A549 (cell line): ENCODE measurements at regions not wholly inside any gene's neighbourhood (a gene's known extent, or its start where the extent isn't known, plus 50 kb on each side); places are given as distances from the start of the nearest gene placed in this dataset.
"Not testable (repeated sequence)": the region's sequence is repeated elsewhere in the genome, so short reads cannot be mapped to it uniquely, and the experiment has no call there.

Experiments used
- ATAC-seq, 2 experiments: fragments of 200-7000 bp in 1 of 2; fragments of >200 bp in 1 of 2; cut with Nextera tagmentation in 1 of 2; cut with Tn5 transposase in 1 of 2; 3 replicates each; pipeline versions ENCODE4 v1.8.0 to v1.9.1; 2018 to 2020; ENCODE audit warnings: mild to moderate bottlenecking in 1 of 2, moderate library complexity in 1 of 2
- CTCF ChIA-PET: fragments of 300-600 bp; sonication (Branson Sonifier 250); formaldehyde crosslinking; extraction: SDS; loops from one replicate; lab custom pipeline; 2021; ENCODE audit warnings: antibody characterized with exemption, inconsistent platforms; lab: Yijun Ruan, JAX
- POLR2A ChIA-PET: fragments of 350-600 bp; formaldehyde crosslinking; extraction: SDS; loops from one replicate; lab custom pipeline; 2021; ENCODE audit warnings: antibody characterized with exemption, inconsistent platforms; lab: Yijun Ruan, JAX
- DNase-seq, 2 experiments: peaks; one replicate each; pipeline versions ENCODE4 v3.0.0 to v3.0.0-alpha.2; 2011 to 2016; ENCODE audit warnings: low read depth in 1 of 2, low spot score in 1 of 2
- FAIRE-seq: peaks from 2 replicates; lab custom pipeline; 2011; peaks lifted over from hg19 to GRCh38; lab: Jason Lieb, UNC
- H3K27ac ChIP-seq, 2 experiments: fragments of >200 bp; sonication (Bioruptor Twin); formaldehyde crosslinking; 3 replicates each; pipeline ENCODE4 v1.5.1; 2016 to 2017
- H3K4me1 ChIP-seq: fragments of >200 bp; sonication (Bioruptor Twin); formaldehyde crosslinking; 3 replicates; pipeline ENCODE4 v1.6.1; 2016
- H3K4me2 ChIP-seq: fragments of >200 bp; sonication (Bioruptor Twin); formaldehyde crosslinking; 3 replicates; pipeline ENCODE4 v1.6.1; 2016
- H3K4me3 ChIP-seq: fragments of >200 bp; sonication (Bioruptor Twin); formaldehyde crosslinking; 3 replicates; pipeline ENCODE4 v1.5.1; 2016
- H3K9me3 ChIP-seq: fragments of >200 bp; sonication (Bioruptor Twin); formaldehyde crosslinking; 3 replicates; pipeline ENCODE4 v1.6.1; 2016
- ATOH8 ChIP-seq: fragments of 250-450 bp; sonication (Bioruptor Pico); IDR thresholded peaks from 2 replicates; pipeline ENCODE4 v1.5.0; 2020; ENCODE audit warnings: low read depth, mild to moderate bottlenecking, moderate library complexity
- BHLHE40 ChIP-seq: IDR thresholded peaks from 2 replicates; pipeline ENCODE4 v1.6.1; 2012; ENCODE audit warnings: low read depth, low read length, inconsistent platforms
- CBX2 ChIP-seq: fragments of 200-600 bp; sonication (generic); IDR thresholded peaks from 2 replicates; pipeline ENCODE4 v1.6.1; 2016; ENCODE audit warnings: low read depth, mild to moderate bottlenecking, borderline replicate concordance
- CBX8 ChIP-seq: fragments of 200-600 bp; sonication (generic); IDR thresholded peaks from 2 replicates; pipeline ENCODE4 v1.6.1; 2016
- CEBPB ChIP-seq, 2 experiments: fragments of >200 bp in 1 of 2; sonication (Bioruptor Twin) in 1 of 2; formaldehyde crosslinking in 1 of 2; IDR thresholded peaks; 2 replicates each; pipeline ENCODE4 v1.6.1; 2012 to 2016
- CHD4 ChIP-seq: fragments of 200-600 bp; sonication (generic); IDR thresholded peaks from 2 replicates; pipeline ENCODE4 v1.6.1; 2016; ENCODE audit warnings: antibody characterized with exemption, mild to moderate bottlenecking, borderline replicate concordance
- EHMT2 ChIP-seq: fragments of 200-600 bp; sonication (generic); IDR thresholded peaks from 2 replicates; pipeline ENCODE4 v1.6.1; 2016; ENCODE audit warnings: antibody characterized with exemption, low read depth, mild to moderate bottlenecking, moderate library complexity
- EP300 ChIP-seq, 2 experiments: fragments of >200 bp; sonication (Bioruptor Twin); formaldehyde crosslinking; IDR thresholded peaks; 2 replicates in 1 of 2; 3 replicates in 1 of 2; pipeline ENCODE4 v1.6.1; 2016 to 2017
- FOSB ChIP-seq: fragments of 250-450 bp; sonication (Bioruptor Pico); IDR thresholded peaks from 2 replicates; pipeline ENCODE4 v1.5.0; 2020; ENCODE audit warnings: mild to moderate bottlenecking, moderate library complexity
- FOXS1 ChIP-seq: fragments of 250-450 bp; sonication (Bioruptor Pico); IDR thresholded peaks from 2 replicates; pipeline ENCODE4 v1.5.0; 2020; ENCODE audit warnings: mild to moderate bottlenecking, moderate library complexity
- HES2 ChIP-seq: fragments of >200 bp; sonication (Bioruptor Twin); formaldehyde crosslinking; IDR thresholded peaks from 2 replicates; pipeline ENCODE4 v1.6.1; 2016
- HMGXB4 ChIP-seq: fragments of 250-450 bp; sonication (Bioruptor Pico); IDR thresholded peaks from 2 replicates; pipeline ENCODE4 v1.5.0; 2021; ENCODE audit warnings: mild to moderate bottlenecking, moderate library complexity, borderline replicate concordance
- HOXA7 ChIP-seq: fragments of 250-450 bp; sonication (Bioruptor Pico); IDR thresholded peaks from 2 replicates; pipeline ENCODE4 v1.5.0; 2020; ENCODE audit warnings: mild to moderate bottlenecking, moderate library complexity
- HOXB5 ChIP-seq: fragments of 250-450 bp; sonication (Bioruptor Pico); IDR thresholded peaks from 2 replicates; pipeline ENCODE4 v1.5.0; 2020; ENCODE audit warnings: mild to moderate bottlenecking, moderate library complexity
- JUN ChIP-seq, 2 experiments: fragments of >200 bp; sonication (Bioruptor Twin); formaldehyde crosslinking; IDR thresholded peaks; 2 replicates in 1 of 2; 3 replicates in 1 of 2; pipeline ENCODE4 v1.6.1; 2016 to 2017
- KDM1A ChIP-seq: fragments of 200-600 bp; sonication (generic); IDR thresholded peaks from 2 replicates; pipeline ENCODE4 v1.6.1; 2016; ENCODE audit warnings: low read depth, mild to moderate bottlenecking
- KDM5A ChIP-seq: fragments of 200-600 bp; sonication (generic); IDR thresholded peaks from 2 replicates; pipeline ENCODE4 v1.6.1; 2016; ENCODE audit warnings: antibody characterized with exemption, mild to moderate bottlenecking
- MAFK ChIP-seq: fragments of 450-650 bp; IDR thresholded peaks from 2 replicates; pipeline ENCODE4 v1.6.1; 2014; ENCODE audit not compliant: partially characterized antibody
- MAX ChIP-seq: IDR thresholded peaks from 2 replicates; pipeline ENCODE4 v1.6.1; 2012
- NFE2L2 ChIP-seq: fragments of 150-350 bp; conservative IDR thresholded peaks from 2 replicates; pipeline ENCODE4 v1.6.1; 2014; ENCODE audit warnings: low read length
- NR3C1 ChIP-seq: fragments of >200 bp; sonication (Bioruptor Twin); formaldehyde crosslinking; IDR thresholded peaks from 3 replicates; pipeline ENCODE4 v1.6.1; 2017
- PHF8 ChIP-seq: fragments of 200-600 bp; sonication (generic); IDR thresholded peaks from 2 replicates; pipeline ENCODE4 v1.6.1; 2016; ENCODE audit warnings: low read depth, mild to moderate bottlenecking, antibody characterized with exemption, moderate library complexity, borderline replicate concordance
- RAD21 ChIP-seq, 2 experiments: fragments of >200 bp in 1 of 2; sonication (Bioruptor Twin) in 1 of 2; formaldehyde crosslinking in 1 of 2; IDR thresholded peaks in 1 of 2; conservative IDR thresholded peaks in 1 of 2; 2 replicates in 1 of 2; 3 replicates in 1 of 2; pipeline ENCODE4 v1.6.1; 2012 to 2018; ENCODE audit warnings: inconsistent platforms in 1 of 2
- RARB ChIP-seq: fragments of 250-450 bp; sonication (Bioruptor Pico); IDR thresholded peaks from 2 replicates; pipeline ENCODE4 v1.8.0; 2021; ENCODE audit warnings: mild to moderate bottlenecking, moderate library complexity
- RNF2 ChIP-seq: fragments of 200-600 bp; sonication (generic); IDR thresholded peaks from 2 replicates; pipeline ENCODE4 v1.6.1; 2016; ENCODE audit warnings: low read depth, mild to moderate bottlenecking, antibody characterized with exemption, moderate library complexity, borderline replicate concordance
- SMC3 ChIP-seq: fragments of >200 bp; sonication (Bioruptor Twin); formaldehyde crosslinking; IDR thresholded peaks from 3 replicates; pipeline ENCODE4 v1.6.1; 2018; ENCODE audit warnings: inconsistent platforms
- SREBF2 ChIP-seq: fragments of 450-650 bp; IDR thresholded peaks from 2 replicates; pipeline ENCODE4 v1.6.1; 2014; ENCODE audit warnings: mild to moderate bottlenecking, moderate library complexity
- WGBS: methylation state at CpG from one replicate; pipeline ENCODE4 v1.1.6; 2017; ENCODE audit errors: missing lambda C conversion rate; 5-methylcytosine and 5-hydroxymethylcytosine counted together
- TF ChIP-seq, protein P1 (sequence below): fragments of 200-600 bp; sonication (generic); IDR thresholded peaks from 2 replicates; pipeline ENCODE4 v1.6.1; 2016; ENCODE audit warnings: antibody characterized with exemption, mild to moderate bottlenecking, moderate library complexity
- TF ChIP-seq, protein P2 (sequence below): IDR thresholded peaks from 2 replicates; pipeline ENCODE4 v1.6.1; 2012

- no peak overlapping the region for H3K4me2 ChIP-seq
- WGBS, result 0% methylated on average over 2 of the region's 2 CpGs
- H3K9me3 ChIP-seq, result no peaks in the 10 kb centered on the region
- H3K27ac ChIP-seq, result no peak overlapping the region
- ATAC-seq (no peak), DNase-seq (no peak), FAIRE-seq (no peak)
- no peaks in the 10 kb centered on the region for H3K4me1 ChIP-seq
- ChIA-PET POLR2A (no interaction called here), CTCF (interaction anchor here (0.7 kb wide), 1 partner anchor 11 kb away, joined by 3 read pairs; no protein-coding TSS in a partner anchor)
- no peak for TF ChIP-seq HMGXB4
- TF ChIP-seq EHMT2, result no peak
- no peak for TF ChIP-seq CBX2
- no peak for TF ChIP-seq HES2
- TF ChIP-seq MAFK, result no peak
- TF ChIP-seq HOXA7, result no peak
- TF ChIP-seq HOXB5, result no peak
- TF ChIP-seq MAX, result no peak
- no peak for TF ChIP-seq KDM5A
- TF ChIP-seq RAD21 (conservative IDR thresholded peaks at IDR 0.05 in 1 of 2, IDR thresholded peaks at IDR 0.05 in 1 of 2), result no peak
- TF ChIP-seq SREBF2, result no peak
- TF ChIP-seq, protein P1, sequence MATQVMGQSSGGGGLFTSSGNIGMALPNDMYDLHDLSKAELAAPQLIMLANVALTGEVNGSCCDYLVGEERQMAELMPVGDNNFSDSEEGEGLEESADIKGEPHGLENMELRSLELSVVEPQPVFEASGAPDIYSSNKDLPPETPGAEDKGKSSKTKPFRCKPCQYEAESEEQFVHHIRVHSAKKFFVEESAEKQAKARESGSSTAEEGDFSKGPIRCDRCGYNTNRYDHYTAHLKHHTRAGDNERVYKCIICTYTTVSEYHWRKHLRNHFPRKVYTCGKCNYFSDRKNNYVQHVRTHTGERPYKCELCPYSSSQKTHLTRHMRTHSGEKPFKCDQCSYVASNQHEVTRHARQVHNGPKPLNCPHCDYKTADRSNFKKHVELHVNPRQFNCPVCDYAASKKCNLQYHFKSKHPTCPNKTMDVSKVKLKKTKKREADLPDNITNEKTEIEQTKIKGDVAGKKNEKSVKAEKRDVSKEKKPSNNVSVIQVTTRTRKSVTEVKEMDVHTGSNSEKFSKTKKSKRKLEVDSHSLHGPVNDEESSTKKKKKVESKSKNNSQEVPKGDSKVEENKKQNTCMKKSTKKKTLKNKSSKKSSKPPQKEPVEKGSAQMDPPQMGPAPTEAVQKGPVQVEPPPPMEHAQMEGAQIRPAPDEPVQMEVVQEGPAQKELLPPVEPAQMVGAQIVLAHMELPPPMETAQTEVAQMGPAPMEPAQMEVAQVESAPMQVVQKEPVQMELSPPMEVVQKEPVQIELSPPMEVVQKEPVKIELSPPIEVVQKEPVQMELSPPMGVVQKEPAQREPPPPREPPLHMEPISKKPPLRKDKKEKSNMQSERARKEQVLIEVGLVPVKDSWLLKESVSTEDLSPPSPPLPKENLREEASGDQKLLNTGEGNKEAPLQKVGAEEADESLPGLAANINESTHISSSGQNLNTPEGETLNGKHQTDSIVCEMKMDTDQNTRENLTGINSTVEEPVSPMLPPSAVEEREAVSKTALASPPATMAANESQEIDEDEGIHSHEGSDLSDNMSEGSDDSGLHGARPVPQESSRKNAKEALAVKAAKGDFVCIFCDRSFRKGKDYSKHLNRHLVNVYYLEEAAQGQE, result no peak
- no peak for TF ChIP-seq FOXS1 (CRISPR knock-in tag)
- no peak overlapping the region for H3K4me3 ChIP-seq
Measured at GRCh38 chr16:5215901-5216300, 118.3 kb upstream of the EEF2KMT start.

DNA sequence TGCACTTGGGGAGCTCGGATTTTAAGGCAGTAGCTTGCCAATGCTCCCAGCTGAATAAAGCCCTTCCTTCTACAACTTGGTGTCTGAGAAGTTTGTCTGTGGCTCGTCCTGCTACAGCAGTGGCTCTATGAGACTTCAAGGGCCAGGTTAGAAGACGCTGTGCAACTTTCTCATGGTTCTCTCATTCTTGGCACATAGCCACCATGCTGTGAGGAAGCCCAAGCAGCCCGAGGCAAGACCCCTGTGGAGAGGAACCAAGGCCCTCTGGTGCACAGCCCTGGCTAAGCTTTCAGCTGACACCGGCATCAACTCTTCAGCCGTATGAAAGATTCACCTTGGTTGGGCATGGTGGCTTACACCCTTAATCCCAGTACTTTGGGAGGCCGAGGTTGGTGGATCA, 116.9 kb upstream of the EEF2KMT start:
- CTCF ChIA-PET, result no interaction called here
- TF ChIP-seq PHF8, result no peak
- no peak for TF ChIP-seq KDM5A
- TF ChIP-seq RNF2, result no peak
- TF ChIP-seq CHD4, result no peak
- TF ChIP-seq KDM1A, result no peak
- no peak for TF ChIP-seq HOXA7
- TF ChIP-seq ATOH8 (CRISPR knock-in tag), result no peak
- no peak for TF ChIP-seq CEBPB (IDR thresholded peaks at IDR 0.05)
- TF ChIP-seq NFE2L2, result no peak
- TF ChIP-seq EP300 (IDR thresholded peaks at IDR 0.05), result no peak
- TF ChIP-seq NR3C1, result no peak
- no peak for TF ChIP-seq SMC3
- no peak for TF ChIP-seq FOSB
- TF ChIP-seq BHLHE40, result no peak
- TF ChIP-seq JUN (IDR thresholded peaks at IDR 0.05), result no peak
- no peak for TF ChIP-seq RARB (CRISPR knock-in tag)
- TF ChIP-seq, protein P2, sequence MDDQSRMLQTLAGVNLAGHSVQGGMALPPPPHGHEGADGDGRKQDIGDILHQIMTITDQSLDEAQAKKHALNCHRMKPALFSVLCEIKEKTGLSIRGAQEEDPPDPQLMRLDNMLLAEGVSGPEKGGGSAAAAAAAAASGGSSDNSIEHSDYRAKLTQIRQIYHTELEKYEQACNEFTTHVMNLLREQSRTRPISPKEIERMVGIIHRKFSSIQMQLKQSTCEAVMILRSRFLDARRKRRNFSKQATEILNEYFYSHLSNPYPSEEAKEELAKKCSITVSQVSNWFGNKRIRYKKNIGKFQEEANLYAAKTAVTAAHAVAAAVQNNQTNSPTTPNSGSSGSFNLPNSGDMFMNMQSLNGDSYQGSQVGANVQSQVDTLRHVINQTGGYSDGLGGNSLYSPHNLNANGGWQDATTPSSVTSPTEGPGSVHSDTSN, result no peak
- TF ChIP-seq CBX8, result no peak
- TF ChIP-seq, all 56 proteins: peak for 0
- FAIRE-seq (no peak), DNase-seq (no peak), ATAC-seq (no peak)
- no peak overlapping the region for H3K4me2 ChIP-seq
- POLR2A ChIA-PET, result no interaction called here
- H3K4me3 ChIP-seq, result no peak overlapping the region
- H3K9me3 ChIP-seq, result no peaks in the 10 kb centered on the region
- no peak overlapping the region for H3K27ac ChIP-seq
- H3K4me1 ChIP-seq, result no peaks in the 10 kb centered on the region
- WGBS, result 11% methylated on average over 6 of the region's 7 CpGs

DNA sequence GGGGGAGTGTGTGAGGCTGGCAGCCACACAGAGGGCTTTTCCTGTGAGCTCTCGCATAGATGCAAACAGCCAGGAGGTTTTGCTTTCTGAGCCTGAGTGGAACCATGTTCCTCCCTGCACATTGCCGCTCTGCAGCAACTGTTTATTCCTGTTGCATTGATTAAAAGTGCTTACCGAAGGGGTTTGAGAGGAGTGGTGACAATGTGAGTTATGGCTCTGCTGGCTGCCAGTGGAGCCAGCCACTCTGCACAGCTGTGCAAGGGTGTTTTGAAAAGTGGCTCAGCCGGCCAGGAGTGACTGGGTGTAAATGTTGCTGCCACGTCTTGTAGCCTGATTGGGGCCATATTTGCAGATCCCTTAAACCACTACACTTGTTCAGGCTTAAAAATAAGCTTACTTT, 114.9 kb upstream of the EEF2KMT start:
- H3K9me3 ChIP-seq, FAIRE-seq, H3K4me1 ChIP-seq, H3K27ac ChIP-seq, H3K4me3 ChIP-seq, POLR2A ChIA-PET, CTCF ChIA-PET, H3K4me2 ChIP-seq, DNase-seq, ATAC-seq: not testable (repeated sequence)
- 19% methylated on average over 5 of the region's 5 CpGs for WGBS
